ENCODE measurements at regions not wholly inside any gene's neighbourhood (a gene's known extent, or its start where the extent isn't known, plus 50 kb on each side); places are given as distances from the start of the nearest gene placed in this dataset.

GRCh38 chr1:69252696-69253095 is 315.0 kb upstream of the LRRC7 start:
- TF ChIP-seq CTCF (IDR thresholded peaks at IDR 0.05) (no peak), POLR2A (IDR thresholded peaks at IDR 0.05) (no peak)

All from gastroesophageal sphincter (tissue), 3 donors.